Suppressor macrophage (primary cell): ENCODE measurements at regions not wholly inside any gene's neighbourhood (a gene's known extent, or its start where the extent isn't known, plus 50 kb on each side); places are given as distances from the start of the nearest gene placed in this dataset.
"Not testable (repeated sequence)": the region's sequence is repeated elsewhere in the genome, so short reads cannot be mapped to it uniquely, and the experiment has no call there.

Source experiments
- DNase-seq, 4 experiments: peaks; one replicate each; pipeline ENCODE4 v3.0.0-alpha.2; 2020 to 2022

- no peak for DNase-seq
Observed at GRCh38 chr12:87059231-87059630, 803.0 kb upstream of the MGAT4C start.

- no peak for DNase-seq
Observed at GRCh38 chr12:87054226-87054625, 798.0 kb upstream of the MGAT4C start.

GRCh38 chr12:87051621-87052020, 795.4 kb upstream of the MGAT4C start:
- no peak for DNase-seq

- no peak for DNase-seq
Observed at GRCh38 chr12:87047691-87048090, 791.5 kb upstream of the MGAT4C start.

GRCh38 chr12:87039536-87039935, 783.3 kb upstream of the MGAT4C start:
- DNase-seq: no peak

- no peak for DNase-seq
Observed at GRCh38 chr12:87038098-87038497, 781.9 kb upstream of the MGAT4C start.

GRCh38 chr12:87025976-87026375, 769.8 kb upstream of the MGAT4C start:
- DNase-seq: no peak

GRCh38 chr12:87021400-87021799, 765.2 kb upstream of the MGAT4C start:
- DNase-seq: no peak

GRCh38 chr12:87020071-87020470, 763.9 kb upstream of the MGAT4C start:
- no peak for DNase-seq

- no peak for DNase-seq
Observed at GRCh38 chr12:87015352-87015751, 759.2 kb upstream of the MGAT4C start.

GRCh38 chr12:87008785-87009384, 752.7 kb upstream of the MGAT4C start:
- no peak for DNase-seq

- DNase-seq: no peak
Observed at GRCh38 chr12:87001102-87001501, 744.9 kb upstream of the MGAT4C start.

GRCh38 chr12:86985298-86985697, 729.1 kb upstream of the MGAT4C start:
- DNase-seq: no peak

GRCh38 chr12:86970595-86970994, 714.4 kb upstream of the MGAT4C start:
- DNase-seq: not testable (repeated sequence)

- no peak for DNase-seq
Observed at GRCh38 chr12:86959766-86960458, 703.7 kb upstream of the MGAT4C start.

- DNase-seq: no peak
Observed at GRCh38 chr12:86950444-86950843, 694.3 kb upstream of the MGAT4C start.

- no peak for DNase-seq
Observed at GRCh38 chr12:86950043-86950442, 693.9 kb upstream of the MGAT4C start.

GRCh38 chr12:86948851-86949250, 692.7 kb upstream of the MGAT4C start:
- DNase-seq: no peak

GRCh38 chr12:86945685-86946196, 689.5 kb upstream of the MGAT4C start:
- DNase-seq: no peak

GRCh38 chr12:86944197-86944819, 688.1 kb upstream of the MGAT4C start:
- not testable (repeated sequence) for DNase-seq

- DNase-seq: no peak
Observed at GRCh38 chr12:86931714-86932113, 675.5 kb upstream of the MGAT4C start.

- no peak for DNase-seq
Observed at GRCh38 chr12:86929962-86930361, 673.8 kb upstream of the MGAT4C start.

- DNase-seq: no peak
Observed at GRCh38 chr12:86917121-86917520, 660.9 kb upstream of the MGAT4C start.

GRCh38 chr12:86914721-86915120, 658.5 kb upstream of the MGAT4C start:
- no peak for DNase-seq
